K562 (cell line): ENCODE measurements at regions not wholly inside any gene's neighbourhood (a gene's known extent, or its start where the extent isn't known, plus 50 kb on each side); places are given as distances from the start of the nearest gene placed in this dataset.

Experiments used
- ETV5 ChIP-seq: sonication (generic); formaldehyde crosslinking; IDR thresholded peaks from 2 replicates; pipeline ENCODE4 v1.4.0; 2020; ENCODE audit warnings: low read depth, mild to moderate bottlenecking, missing genetic modification reagents
- LEF1 ChIP-seq: fragments of 450-650 bp; IDR thresholded peaks from 2 replicates; pipeline ENCODE4 v1.6.1; 2016; ENCODE audit warnings: mild to moderate bottlenecking
- MCM3 ChIP-seq: fragments of 450-650 bp; IDR thresholded peaks from 2 replicates; pipeline ENCODE4 v1.6.1; 2016
- MGA ChIP-seq: fragments of 450-650 bp; IDR thresholded peaks from 2 replicates; pipeline ENCODE4 v1.6.1; 2016; ENCODE audit warnings: mild to moderate bottlenecking, moderate library complexity
- NFRKB ChIP-seq: fragments of 450-650 bp; IDR thresholded peaks from 2 replicates; pipeline ENCODE4 v1.6.1; 2016; ENCODE audit warnings: low read depth
- SFPQ ChIP-seq: fragments of 200-400 bp; formaldehyde crosslinking; IDR thresholded peaks from 2 replicates; pipeline ENCODE4 v1.6.1; 2017; ENCODE audit warnings: mild to moderate bottlenecking, low read depth, low read length, moderate library complexity
- STAT5A ChIP-seq: IDR thresholded peaks from 2 replicates; pipeline ENCODE4 v1.6.1; 2012; ENCODE audit warnings: low read length, inconsistent platforms, borderline replicate concordance
- TEAD2 ChIP-seq: fragments of 450-650 bp; IDR thresholded peaks from 2 replicates; pipeline ENCODE4 v1.6.1; 2016; ENCODE audit warnings: missing genetic modification characterization, control low read depth, missing compliant biosample characterization
- ZNF609 ChIP-seq: sonication (generic); formaldehyde crosslinking; IDR thresholded peaks from 2 replicates; pipeline ENCODE4 v1.8.1; 2023; ENCODE audit warnings: missing genetic modification reagents, mild to moderate bottlenecking, borderline replicate concordance
- ZNF644 ChIP-seq: fragments of 200-800 bp; sonication (Bioruptor generic); IDR thresholded peaks from 2 replicates; pipeline ENCODE4 v1.6.1; 2016; ENCODE audit warnings: low read depth, missing genetic modification characterization, missing compliant biosample characterization
- ZNF717 ChIP-seq: fragments of 250-450 bp; sonication (Bioruptor Pico); IDR thresholded peaks from 2 replicates; pipeline ENCODE4 v1.5.0; 2021

- TF ChIP-seq ZNF609 (CRISPR knock-in tag) (peak; percentile 33; the same call in 1 of the 2 replicates), LEF1 (0 out of 2 replicates have a peak, but pooled peaks have one; percentile 14), ZNF717 (CRISPR knock-in tag) (peak; percentile 81; the same call in 1 of the 2 replicates), ZNF644 (tag) (peak; percentile 53; the same call in 1 of the 2 replicates), NFRKB (no peak), SFPQ (no peak), ETV5 (CRISPR knock-in tag) (no peak), TEAD2 (0 out of 2 replicates have a peak, but pooled peaks have one; percentile 44), MCM3 (no peak), STAT5A (no peak), MGA (0 out of 2 replicates have a peak, but pooled peaks have one; percentile 18)
These were observed 88.3 kb upstream of the VPREB1 start (continued) for GRCh38 chr22:22156348-22156715.
